ENCODE measurements at regions not wholly inside any gene's neighbourhood (a gene's known extent, or its start where the extent isn't known, plus 50 kb on each side); places are given as distances from the start of the nearest gene placed in this dataset.

- no peak for DNase-seq (ENCODE audit: low spot score)
Observed at GRCh38 chr6:11358904-11359830, 126.7 kb upstream of the NEDD9 start.

DNA sequence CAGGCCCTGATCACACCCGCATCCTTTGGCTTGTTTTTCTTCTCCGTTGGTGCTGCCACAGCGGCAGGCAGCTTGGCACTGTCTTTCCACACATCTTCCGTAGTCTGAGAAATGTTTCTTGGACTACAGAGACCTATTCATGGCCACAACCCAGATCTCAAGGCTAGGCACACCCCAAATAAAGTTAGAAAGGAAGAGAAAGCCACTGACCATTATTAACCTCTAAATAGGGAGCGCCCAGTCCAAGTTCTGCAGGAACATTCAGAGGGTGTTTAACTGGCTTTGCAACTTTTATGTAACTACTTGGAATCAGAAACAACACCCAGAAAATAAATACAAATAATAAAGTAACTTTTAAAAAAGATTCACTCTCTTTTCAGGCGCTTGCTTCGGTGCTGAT, 124.8 kb upstream of the NEDD9 start:
- DNase-seq (ENCODE audit: low spot score) = no peak

DNA sequence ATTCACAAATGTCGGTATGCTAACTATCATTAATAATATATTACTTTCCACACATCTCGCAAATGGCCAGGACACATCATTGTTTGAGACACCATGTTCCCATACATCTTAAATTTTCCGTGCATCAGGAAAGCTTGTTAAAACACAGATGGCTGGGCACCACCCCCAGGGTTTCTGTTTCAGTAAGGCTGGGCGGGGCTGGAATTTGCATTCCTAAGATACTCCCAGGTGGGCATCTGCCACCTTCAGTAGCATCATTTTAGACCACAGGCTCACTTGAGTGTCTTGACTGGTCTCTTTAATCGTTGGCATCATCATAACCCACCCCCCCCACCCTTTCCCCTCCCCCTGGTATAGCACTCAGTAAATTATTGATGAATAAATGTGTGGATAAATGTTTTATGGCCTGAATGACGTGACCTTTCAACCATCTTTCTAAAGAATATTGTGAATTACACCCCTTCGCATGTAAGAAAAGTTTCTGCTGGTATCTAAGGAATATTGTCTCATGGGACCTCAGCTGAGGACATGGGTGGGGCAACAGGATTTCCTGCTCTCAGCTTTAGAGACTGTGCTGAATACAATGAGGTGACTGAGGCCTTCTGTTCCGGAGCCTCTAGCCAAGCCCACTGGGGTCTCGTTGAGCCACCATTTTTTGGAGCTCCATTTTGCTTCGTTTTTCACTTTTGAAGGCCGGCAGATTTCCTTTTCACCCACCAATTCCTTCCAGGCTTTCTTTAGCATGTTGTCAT, 124.1 kb upstream of the NEDD9 start:
- peak; percentile 36 for DNase-seq (ENCODE audit: low spot score)

DNA sequence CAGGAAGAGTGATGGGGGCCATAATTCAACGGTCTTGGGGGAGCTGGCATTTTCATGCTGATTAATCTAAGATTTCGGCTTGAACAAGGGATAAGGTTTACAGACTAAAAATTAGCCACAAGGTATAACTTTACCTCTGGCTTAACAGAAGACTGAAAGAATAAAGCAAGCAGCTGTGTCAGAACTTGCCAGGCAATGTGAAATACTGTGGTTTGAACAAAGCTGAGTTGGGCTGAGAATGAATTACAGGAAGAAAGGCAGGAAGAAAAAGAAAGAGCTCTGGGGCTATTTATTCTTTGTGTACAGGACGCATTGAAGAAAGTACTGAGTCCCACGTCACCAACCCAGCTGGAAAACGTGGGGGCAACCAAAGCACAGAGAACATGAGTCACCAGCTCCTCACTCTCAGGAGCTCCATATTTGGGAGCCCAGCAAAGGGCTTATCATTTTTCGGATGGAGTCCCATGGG, 121.5 kb upstream of the NEDD9 start:
- no peak for DNase-seq (ENCODE audit: low spot score)

DNA sequence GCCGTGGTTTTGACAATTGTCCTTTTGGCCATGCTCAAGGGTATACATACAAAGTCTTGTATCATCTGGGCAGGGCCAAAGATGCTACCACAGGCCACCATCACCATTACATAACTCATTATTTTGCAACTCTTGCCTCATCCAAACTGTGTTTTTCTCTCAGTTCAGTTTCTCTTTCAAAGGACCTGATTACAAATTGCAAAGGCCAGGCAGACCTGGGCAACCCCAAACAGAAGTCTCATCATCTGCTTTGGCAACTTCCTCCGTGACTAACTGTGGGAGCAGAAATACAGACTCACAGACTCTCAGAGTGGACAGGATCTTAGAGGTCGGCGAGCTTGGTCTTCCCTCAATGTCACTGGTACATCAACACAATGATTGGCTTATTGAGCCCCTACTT, 117.8 kb upstream of the NEDD9 start:
- no peak for DNase-seq (ENCODE audit: low spot score)

GRCh38 chr6:11349880-11350279, 117.4 kb upstream of the NEDD9 start:
- DNase-seq (ENCODE audit: low spot score) = no peak

- no peak for DNase-seq (ENCODE audit: low spot score)
Observed at GRCh38 chr6:11346516-11346915, 114.0 kb upstream of the NEDD9 start.

DNA sequence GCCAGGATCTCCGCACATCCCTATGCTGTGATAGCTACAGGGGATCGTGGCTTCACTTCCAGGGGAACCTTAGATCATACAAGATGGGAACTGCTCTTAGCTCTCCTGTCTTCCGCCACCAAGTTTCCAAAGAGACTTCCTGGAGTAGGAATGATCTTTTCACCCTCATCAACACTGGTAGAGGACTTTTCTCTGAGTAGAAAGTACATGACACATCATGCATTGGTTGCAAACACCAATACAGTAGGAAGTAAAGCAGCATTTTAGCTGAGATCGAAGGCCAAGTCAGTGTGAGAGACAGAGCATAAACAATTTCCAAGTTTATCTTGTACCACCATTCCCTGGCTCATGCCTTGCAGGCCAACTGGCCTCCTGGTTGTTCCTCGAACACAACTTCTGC, 113.1 kb upstream of the NEDD9 start:
- no peak for DNase-seq (ENCODE audit: low spot score)

- peak; percentile 88 for DNase-seq (ENCODE audit: low spot score)
Observed at GRCh38 chr6:11343963-11344723, 111.7 kb upstream of the NEDD9 start.

DNA sequence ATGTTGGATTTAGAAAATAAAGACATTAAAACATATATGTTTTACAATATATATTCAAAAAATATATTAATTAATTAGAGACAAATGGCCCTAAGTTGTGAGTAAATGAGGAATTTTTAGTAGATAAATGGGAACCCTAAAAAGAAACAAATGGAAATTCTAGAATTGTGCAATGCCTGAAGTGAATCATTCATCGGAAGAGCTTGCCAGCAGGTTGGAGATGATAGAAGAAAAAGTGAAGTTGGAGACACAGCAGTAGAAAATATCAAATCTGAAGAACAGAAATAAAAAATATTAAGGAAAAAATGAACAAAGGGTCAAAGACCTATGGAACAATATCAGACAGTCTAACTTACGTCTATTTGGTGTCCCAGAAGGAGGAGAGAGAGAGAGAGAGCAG, 109.4 kb upstream of the NEDD9 start:
- no peak for DNase-seq (ENCODE audit: low spot score)

DNA sequence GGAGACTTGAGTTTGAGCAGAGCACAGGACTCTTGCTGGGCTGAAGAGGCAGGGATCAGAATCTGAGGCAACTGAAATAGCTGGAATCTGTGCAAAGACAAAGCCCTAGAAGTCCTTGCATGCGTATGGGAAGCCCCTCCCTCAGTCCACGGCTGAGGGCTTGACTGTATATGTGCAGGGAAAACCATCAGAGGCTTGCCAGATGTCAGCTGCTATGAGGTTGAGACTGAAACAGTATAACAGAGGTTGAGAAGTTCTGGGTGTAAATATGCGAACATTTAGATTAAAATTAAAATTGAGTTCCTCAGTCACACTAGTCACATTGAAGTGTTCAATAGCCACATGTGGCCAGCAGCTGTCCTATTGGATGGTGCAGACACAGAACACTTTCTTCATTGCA, 108.8 kb upstream of the NEDD9 start:
- no peak for DNase-seq (ENCODE audit: low spot score)

DNA sequence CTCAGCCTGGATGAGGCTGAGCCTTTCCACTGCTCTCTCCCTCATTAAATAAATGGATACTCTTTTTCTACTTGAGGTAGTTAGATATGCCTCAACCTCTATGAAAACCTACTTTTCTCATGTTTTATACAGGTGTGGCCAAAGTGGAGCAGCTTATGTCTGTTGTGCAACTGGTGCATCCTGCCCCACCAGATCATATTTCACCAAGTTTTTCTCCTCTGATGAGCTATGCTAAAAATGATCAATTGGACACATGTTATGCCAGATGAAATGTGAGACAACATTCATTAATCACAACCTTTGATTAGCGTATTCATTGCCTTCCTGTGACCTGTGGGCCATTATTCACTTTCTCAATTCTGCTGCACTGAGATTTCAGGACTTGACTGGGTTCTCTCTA, 106.9 kb upstream of the NEDD9 start:
- no peak for DNase-seq (ENCODE audit: low spot score)

GRCh38 chr6:11337306-11337705, 104.8 kb upstream of the NEDD9 start:
- DNase-seq (ENCODE audit: low spot score) = no peak

DNA sequence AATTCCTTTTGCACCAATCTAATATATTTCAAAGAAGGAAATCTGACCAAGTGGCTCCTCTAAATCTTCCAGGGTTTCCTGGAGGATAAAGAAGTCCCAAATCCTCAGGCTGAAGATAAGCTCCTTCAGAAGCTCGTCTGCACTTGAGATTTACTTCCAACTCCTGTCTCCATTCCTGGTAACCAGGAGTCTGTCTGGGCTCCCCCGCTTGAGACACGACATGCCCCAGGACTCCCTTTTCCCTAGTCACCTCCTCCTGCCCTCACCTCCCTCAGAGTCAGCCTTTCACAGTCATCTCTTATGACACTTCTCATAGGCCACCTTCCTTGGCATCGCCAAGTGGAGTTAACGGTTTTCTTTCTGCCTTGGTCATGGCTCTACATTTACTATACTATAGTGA, 103.4 kb upstream of the NEDD9 start:
- DNase-seq (ENCODE audit: low spot score) = no peak

DNA sequence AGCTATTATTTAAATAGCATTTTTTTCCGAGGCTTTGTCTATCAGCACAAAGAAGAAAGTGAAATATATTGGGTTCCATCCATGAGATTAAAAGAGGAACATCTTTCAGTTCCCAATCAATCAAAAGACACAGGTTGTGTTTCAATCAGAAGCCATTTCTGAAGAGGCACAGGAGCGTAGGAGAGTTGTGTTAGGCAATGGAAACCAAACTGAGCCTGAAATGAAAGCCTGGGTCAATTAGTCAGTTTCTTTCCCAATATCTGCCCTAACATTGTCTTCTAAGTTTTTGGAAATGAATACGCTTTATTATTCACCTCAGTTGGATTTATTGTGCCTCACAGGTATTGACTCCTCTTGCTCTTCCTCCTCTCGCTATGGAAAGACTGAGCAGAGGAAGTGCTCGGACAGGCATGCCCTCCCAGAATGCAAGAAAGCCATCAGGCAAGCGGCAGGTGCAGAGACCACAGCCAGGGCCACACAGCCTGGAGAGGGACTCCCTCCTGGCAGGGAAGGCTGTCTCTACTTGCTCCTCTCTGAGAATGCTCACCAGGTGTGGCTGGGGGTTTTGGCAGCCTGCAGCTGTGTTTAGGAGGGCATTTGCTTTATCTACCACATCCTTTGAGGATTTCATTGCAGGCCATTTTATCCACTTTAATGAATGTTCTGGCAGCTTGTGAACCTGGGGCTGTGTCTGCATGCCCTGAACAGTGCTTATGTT, 100.8 kb upstream of the NEDD9 start:
- DNase-seq (ENCODE audit: low spot score) = no peak

DNA sequence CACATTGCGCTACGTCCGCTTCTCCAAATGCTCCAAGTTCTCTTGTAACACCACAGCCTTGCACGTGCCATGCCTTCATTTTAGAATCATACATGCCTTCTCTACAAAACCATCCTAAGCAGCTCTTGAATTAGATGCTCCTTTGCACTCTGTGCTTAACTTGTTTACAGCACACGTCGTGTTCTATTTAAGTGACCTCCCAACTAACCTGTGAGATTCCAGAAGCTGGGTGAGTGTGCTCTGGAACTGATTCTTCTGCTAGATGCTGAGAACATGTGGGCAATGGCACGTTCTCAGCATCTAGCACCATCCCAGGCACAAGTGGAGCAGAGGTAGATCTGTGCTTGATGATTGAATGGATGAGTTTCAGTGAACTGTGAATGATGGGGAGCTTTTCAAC, 100.0 kb upstream of the NEDD9 start:
- DNase-seq (ENCODE audit: low spot score) = no peak

- DNase-seq (ENCODE audit: low spot score) = no peak
Observed at GRCh38 chr6:11331111-11331510, 98.6 kb upstream of the NEDD9 start.

- DNase-seq (ENCODE audit: low spot score) = peak; percentile 51
Observed at GRCh38 chr6:11330413-11330760, 97.9 kb upstream of the NEDD9 start.

DNA sequence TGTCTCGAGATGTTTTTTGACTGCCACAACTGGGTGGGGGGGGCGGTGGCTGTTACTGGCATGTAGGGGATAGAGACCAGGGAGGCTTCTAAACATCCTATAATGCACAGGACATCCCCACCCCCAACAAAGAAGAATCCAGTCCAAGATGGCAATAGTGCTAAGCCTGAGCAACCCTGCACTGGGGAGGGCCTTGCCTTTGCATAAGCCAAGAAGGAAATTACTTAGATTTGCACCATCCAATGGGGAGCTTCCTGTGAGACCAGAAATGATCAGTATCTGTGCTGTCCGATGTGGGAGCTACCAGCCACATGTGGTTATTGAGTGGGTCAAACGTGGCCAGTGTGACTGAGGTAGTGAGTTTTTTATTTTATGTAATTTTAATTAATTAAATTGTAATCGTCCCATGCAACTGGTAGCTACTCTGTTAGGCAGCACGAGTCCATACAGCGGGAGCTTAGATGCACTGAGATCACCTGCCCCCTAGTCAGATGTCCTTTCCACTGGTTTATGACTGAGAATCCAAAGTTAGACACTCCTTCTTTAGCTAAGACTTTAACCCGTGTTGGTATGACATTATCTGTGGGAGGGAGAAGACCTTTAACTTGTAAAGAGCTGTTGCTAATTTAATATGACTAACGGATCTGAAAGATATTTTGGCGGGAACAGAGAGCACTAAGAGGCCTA, 97.4 kb upstream of the NEDD9 start:
- DNase-seq (ENCODE audit: low spot score) = no peak

GRCh38 chr6:11328613-11329247, 96.3 kb upstream of the NEDD9 start:
- no peak for DNase-seq (ENCODE audit: low spot score)

GRCh38 chr6:11327961-11328360, 95.5 kb upstream of the NEDD9 start:
- DNase-seq (ENCODE audit: low spot score) = no peak

Data from LoVo (cell line).